ENCODE measurements at regions not wholly inside any gene's neighbourhood (a gene's known extent, or its start where the extent isn't known, plus 50 kb on each side); places are given as distances from the start of the nearest gene placed in this dataset.

- Histone ChIP-seq H3K9ac (ENCODE audit: control insufficient read depth, extremely low read depth, insufficient read depth, low read length) (no peak overlapping the region), H3K4me1 (ENCODE audit: control insufficient read depth, extremely low read depth, insufficient read depth, low read length) (peaks cover 40% of the 10 kb centered on the region), H3K36me3 (ENCODE audit: control insufficient read depth in 2 of 2, extremely low read depth in 1 of 2, insufficient read depth in 2 of 2, low read length in 2 of 2) (no peaks in the 10 kb centered on the region), H3K27me3 (ENCODE audit: control insufficient read depth, extremely low read depth, insufficient read depth, low read length) (no peaks in the 10 kb centered on the region), H3K9me1 (ENCODE audit: control insufficient read depth, extremely low read depth, insufficient read depth, low read length) (no peaks in the 10 kb centered on the region), H3K4me2 (ENCODE audit: control insufficient read depth, extremely low read depth, insufficient read depth, low read depth, low read length) (peak overlapping the region; percentile 6), H2AFZ (ENCODE audit: control insufficient read depth, low read length) (no peak overlapping the region), H3K4me3 (ENCODE audit: control insufficient read depth in 2 of 3, extremely low read depth in 1 of 3, insufficient read depth in 2 of 3, low read depth in 1 of 3, low read length in 3 of 3) (no peak overlapping the region), H3K9me3 (ENCODE audit: control insufficient read depth, low read depth, low read length) (no peaks in the 10 kb centered on the region), H3K79me2 (ENCODE audit: control insufficient read depth, insufficient read depth, low read length) (no peaks in the 10 kb centered on the region), H4K20me1 (ENCODE audit: control insufficient read depth, extremely low read depth, insufficient read depth, low read length) (no peaks in the 10 kb centered on the region), H3K27ac (ENCODE audit: control insufficient read depth, insufficient read depth, low read length) (peak overlapping the region; percentile 13)
- TF ChIP-seq EZH2 (IDR thresholded peaks at IDR 0.05; ENCODE audit: low read length) (no peak), CTCF (optimal IDR thresholded peaks at IDR 0.05 in 1 of 3, IDR thresholded peaks at IDR 0.05 in 1 of 3, conservative IDR thresholded peaks at IDR 0.05 in 1 of 3; ENCODE audit: extremely low read depth in 1 of 3, insufficient read depth in 2 of 3, low read length in 3 of 3) (no peak)
- dilution Hi-C loops (cut with MboI; ENCODE audit: extremely low pct_ligation_motif_present, low sequenced_read_pairs): no loop called here
- DNase-seq (ENCODE audit: low read depth, low spot score): no peak
- no peak for FAIRE-seq
These were observed 133.7 kb upstream of the NAMPT start for GRCh38 chr7:106418526-106418925.

DNA sequence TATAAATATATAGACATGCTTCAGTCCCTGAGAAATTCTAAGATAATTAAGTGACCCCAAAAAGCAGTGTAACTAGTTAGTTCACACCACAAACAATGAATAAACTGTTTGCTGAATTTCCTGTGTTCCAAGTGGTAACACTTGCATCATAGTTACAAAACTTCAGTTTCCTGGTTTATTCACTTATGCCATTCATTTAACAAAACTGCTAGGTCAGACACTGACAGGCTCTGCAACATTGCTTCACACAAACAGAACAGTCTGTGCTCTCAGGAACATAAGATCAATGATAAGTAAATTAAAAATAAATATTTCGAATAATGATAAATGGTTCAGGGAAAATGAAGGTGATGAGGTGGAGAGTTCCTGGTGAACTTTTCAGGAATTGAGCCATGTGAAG is 133.3 kb upstream of the NAMPT start:
- no peaks in the 10 kb centered on the region for H3K9me3 ChIP-seq (ENCODE audit: control insufficient read depth, low read depth, low read length)
- no peak overlapping the region for H2AFZ ChIP-seq (ENCODE audit: control insufficient read depth, low read length)
- no peak overlapping the region for H3K9ac ChIP-seq (ENCODE audit: control insufficient read depth, extremely low read depth, insufficient read depth, low read length)
- no peaks in the 10 kb centered on the region for H3K79me2 ChIP-seq (ENCODE audit: control insufficient read depth, insufficient read depth, low read length)
- H3K4me3 ChIP-seq (ENCODE audit: control insufficient read depth in 2 of 3, extremely low read depth in 1 of 3, insufficient read depth in 2 of 3, low read depth in 1 of 3, low read length in 3 of 3): no peak overlapping the region
- TF ChIP-seq CTCF (optimal IDR thresholded peaks at IDR 0.05 in 1 of 3, IDR thresholded peaks at IDR 0.05 in 1 of 3, conservative IDR thresholded peaks at IDR 0.05 in 1 of 3; ENCODE audit: extremely low read depth in 1 of 3, insufficient read depth in 2 of 3, low read length in 3 of 3) (no peak), EZH2 (IDR thresholded peaks at IDR 0.05; ENCODE audit: low read length) (no peak)
- no peaks in the 10 kb centered on the region for H3K9me1 ChIP-seq (ENCODE audit: control insufficient read depth, extremely low read depth, insufficient read depth, low read length)
- H3K27me3 ChIP-seq (ENCODE audit: control insufficient read depth, extremely low read depth, insufficient read depth, low read length): no peaks in the 10 kb centered on the region
- H4K20me1 ChIP-seq (ENCODE audit: control insufficient read depth, extremely low read depth, insufficient read depth, low read length): no peaks in the 10 kb centered on the region
- no peak for FAIRE-seq
- no peaks in the 10 kb centered on the region for H3K36me3 ChIP-seq (ENCODE audit: control insufficient read depth in 2 of 2, extremely low read depth in 1 of 2, insufficient read depth in 2 of 2, low read length in 2 of 2)
- no peak for DNase-seq (ENCODE audit: low read depth, low spot score)
- H3K4me1 ChIP-seq (ENCODE audit: control insufficient read depth, extremely low read depth, insufficient read depth, low read length): peaks cover 40% of the 10 kb centered on the region
- H3K4me2 ChIP-seq (ENCODE audit: control insufficient read depth, extremely low read depth, insufficient read depth, low read depth, low read length): no peak overlapping the region
- H3K27ac ChIP-seq (ENCODE audit: control insufficient read depth, insufficient read depth, low read length): peak overlapping the region; percentile 13
- dilution Hi-C loops (cut with MboI; ENCODE audit: extremely low pct_ligation_motif_present, low sequenced_read_pairs): no loop called here
